DOHH2 (cell line): ENCODE measurements at regions not wholly inside any gene's neighbourhood (a gene's known extent, or its start where the extent isn't known, plus 50 kb on each side); places are given as distances from the start of the nearest gene placed in this dataset.

Experiments
- CTCF ChIP-seq: fragments of 200-600 bp; sonication (generic); IDR thresholded peaks from one replicate; pipeline ENCODE4 v1.5.1; 2014; ENCODE audit warnings: antibody characterized with exemption, mild to moderate bottlenecking, low read depth, low read length; ENCODE audit not compliant: poor library complexity, severe bottlenecking
- EZH2phosphoT487 ChIP-seq: fragments of 200-600 bp; sonication (generic); IDR thresholded peaks from 2 replicates; pipeline ENCODE4 v1.6.1; 2017; ENCODE audit warnings: borderline replicate concordance, mild to moderate bottlenecking, antibody characterized with exemption, low read length, moderate library complexity, mixed read lengths

DNA sequence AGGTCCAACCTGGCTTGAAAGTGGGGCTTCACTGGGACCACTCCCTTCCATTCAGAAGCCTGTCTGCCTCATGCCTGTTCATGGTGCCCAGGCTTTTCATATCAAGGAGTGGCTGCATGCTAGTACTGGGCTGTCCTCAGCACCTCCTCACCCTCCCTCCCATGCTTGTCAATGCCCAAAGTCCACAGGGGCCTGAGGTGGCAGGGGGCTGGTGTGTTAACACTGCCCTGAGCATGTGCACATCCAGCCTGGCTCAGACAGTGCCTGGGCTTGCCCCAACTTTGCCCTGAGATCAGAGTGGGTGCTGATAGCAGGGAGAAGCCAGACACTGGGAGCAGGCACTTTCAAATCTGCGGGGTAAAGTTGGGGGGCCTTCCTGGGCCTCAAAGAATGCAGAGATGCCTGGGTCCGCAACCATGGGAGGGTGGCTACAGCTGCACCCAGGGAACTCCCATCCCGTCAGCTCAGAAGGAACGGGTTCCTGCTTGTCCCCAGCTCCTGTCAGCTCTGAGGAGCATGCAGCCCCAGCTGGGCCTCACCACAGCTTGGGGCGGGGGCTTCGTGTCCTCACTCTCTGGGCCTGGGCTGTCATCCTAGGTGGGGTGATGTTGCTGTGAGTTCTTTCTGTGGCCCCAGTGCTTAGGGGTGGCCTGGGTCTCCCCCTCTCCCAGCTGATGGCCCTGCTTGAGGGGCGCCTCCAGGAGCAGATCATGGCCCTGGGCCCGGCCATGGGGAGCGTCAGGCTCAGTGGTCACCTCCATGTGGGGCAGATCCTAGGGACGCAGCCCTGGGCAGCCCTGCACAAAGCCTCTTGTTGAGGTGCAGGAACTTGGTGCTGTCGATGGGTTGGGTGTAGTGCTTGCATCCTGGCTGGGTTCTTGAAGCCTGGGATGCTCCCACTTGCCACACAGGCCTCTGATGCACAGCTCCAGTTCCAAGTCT lies 830.6 kb upstream of the SLITRK5 start:
- TF ChIP-seq CTCF (no peak), EZH2phosphoT487 (no peak)
